D721Med (cell line): ENCODE measurements at regions not wholly inside any gene's neighbourhood (a gene's known extent, or its start where the extent isn't known, plus 50 kb on each side); places are given as distances from the start of the nearest gene placed in this dataset.

Experiments used
- DNase-seq: peaks from one replicate; pipeline ENCODE4 v3.0.0; 2011; ENCODE audit warnings: low spot score; ENCODE audit not compliant: insufficient read length
- FAIRE-seq: peaks from 2 replicates; lab custom pipeline; 2011; peaks lifted over from hg19 to GRCh38; lab: Jason Lieb, UNC
- CTCF ChIP-seq: IDR thresholded peaks from 2 replicates; pipeline ENCODE4 v1.5.1; 2012; ENCODE audit warnings: mild to moderate bottlenecking, control low read depth; ENCODE audit not compliant: insufficient read depth; ENCODE audit errors: missing control alignments

- DNase-seq (no peak), FAIRE-seq (no peak)
- no peak for TF ChIP-seq CTCF
Observed at GRCh38 chr10:128469515-128469914, 343.3 kb upstream of the MKI67 start.

GRCh38 chr10:128470321-128470965 lies 344.2 kb upstream of the MKI67 start:
- TF ChIP-seq CTCF, result no peak
- no peak for FAIRE-seq

GRCh38 chr10:128471151-128471550 lies 344.9 kb upstream of the MKI67 start:
- FAIRE-seq (no peak), DNase-seq (no peak)
- no peak for TF ChIP-seq CTCF

More at GRCh38 chr10:128470321-128470965, 344.2 kb upstream of the MKI67 start:
- DNase-seq, result no peak

GRCh38 chr10:128472196-128472595 lies 346.0 kb upstream of the MKI67 start:
- no peak for TF ChIP-seq CTCF
- no peak for FAIRE-seq
- DNase-seq, result no peak

GRCh38 chr10:128473396-128473795 lies 347.2 kb upstream of the MKI67 start:
- no peak for TF ChIP-seq CTCF
- DNase-seq, result no peak
- no peak for FAIRE-seq

GRCh38 chr10:128473911-128474310 lies 347.7 kb upstream of the MKI67 start:
- no peak for TF ChIP-seq CTCF
- FAIRE-seq (no peak), DNase-seq (no peak)

- TF ChIP-seq CTCF, result no peak
- FAIRE-seq (no peak), DNase-seq (no peak)
Observed at GRCh38 chr10:128474571-128474970, 348.3 kb upstream of the MKI67 start.
